ENCODE measurements at regions not wholly inside any gene's neighbourhood (a gene's known extent, or its start where the extent isn't known, plus 50 kb on each side); places are given as distances from the start of the nearest gene placed in this dataset.
"Not testable (repeated sequence)": the region's sequence is repeated elsewhere in the genome, so short reads cannot be mapped to it uniquely, and the experiment has no call there.

- no peak for DNase-seq
Observed at GRCh38 chr17:77037943-77038342, 102.8 kb upstream of the SEC14L1 start.

- DNase-seq, result no peak
Observed at GRCh38 chr17:77038884-77039555, 101.7 kb upstream of the SEC14L1 start.

GRCh38 chr17:77042476-77043231, 98.1 kb upstream of the SEC14L1 start:
- DNase-seq, result no peak

DNA sequence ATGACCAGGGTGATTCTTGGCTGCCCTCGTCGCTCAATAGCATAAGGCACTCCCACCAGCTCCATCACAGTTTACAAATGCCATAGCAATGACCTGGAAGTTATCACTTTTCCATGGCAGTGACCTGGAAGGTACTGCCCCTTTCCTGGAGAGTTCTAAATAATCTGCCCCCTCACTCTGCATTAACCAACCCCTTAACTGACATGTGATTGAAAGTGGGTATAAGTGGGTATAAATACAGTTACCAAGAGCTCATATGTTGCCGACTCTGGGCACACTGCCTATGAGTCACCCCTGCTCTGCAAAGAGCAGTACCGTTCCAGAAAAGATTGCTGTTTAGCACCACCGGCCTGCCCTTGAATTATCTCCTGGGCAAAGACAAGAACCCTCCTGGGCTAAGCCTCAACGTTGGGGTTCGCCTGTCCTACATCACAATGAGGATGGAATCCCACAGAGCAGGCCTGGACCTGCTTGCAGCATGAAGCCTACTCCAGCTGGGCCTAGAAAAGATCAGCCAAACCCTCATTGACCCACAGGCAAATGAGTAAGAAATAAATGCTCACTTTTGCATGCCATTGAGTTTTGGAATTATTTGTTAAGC, 95.2 kb upstream of the SEC14L1 start:
- no peak for DNase-seq

DNA sequence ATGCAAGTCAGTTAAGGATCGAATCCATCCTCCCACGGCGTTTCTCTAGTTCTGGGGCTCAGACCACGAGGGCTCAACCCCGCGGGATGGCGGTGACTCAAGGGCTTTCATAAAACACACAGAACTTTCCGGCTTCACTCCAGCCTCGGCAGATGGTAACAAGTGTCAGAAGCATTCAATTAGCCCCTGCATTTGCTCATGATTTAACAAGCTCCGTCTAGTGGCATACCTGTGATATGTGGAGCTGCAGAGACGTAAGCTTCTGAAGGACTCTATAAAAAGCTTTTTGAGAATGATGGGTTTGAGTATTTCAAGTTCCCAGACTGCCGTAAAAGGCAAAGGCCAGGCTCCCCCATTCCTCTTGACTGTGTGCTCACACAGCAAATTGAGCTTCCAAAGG, 91.3 kb upstream of the SEC14L1 start:
- DNase-seq, result no peak

DNA sequence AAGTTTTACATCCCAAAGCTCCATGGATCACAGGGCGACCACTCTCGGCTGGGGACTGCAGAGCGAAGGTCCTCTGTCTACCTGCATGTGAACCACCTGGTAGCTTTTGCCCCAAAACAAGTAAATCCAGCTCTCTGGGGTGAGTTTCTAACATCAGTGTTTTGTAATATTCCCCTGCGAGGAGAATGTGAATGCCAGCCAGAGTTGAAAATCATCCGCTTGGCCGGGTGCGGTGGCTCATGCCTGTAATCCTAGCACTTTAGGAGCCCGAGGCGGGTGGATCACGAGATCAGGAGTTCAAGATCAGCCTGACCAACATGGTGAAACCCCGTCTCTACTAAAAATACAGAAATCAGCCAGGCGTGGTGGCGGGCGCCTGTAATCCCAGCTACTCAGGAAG, 89.9 kb upstream of the SEC14L1 start:
- DNase-seq, result not testable (repeated sequence)

DNA sequence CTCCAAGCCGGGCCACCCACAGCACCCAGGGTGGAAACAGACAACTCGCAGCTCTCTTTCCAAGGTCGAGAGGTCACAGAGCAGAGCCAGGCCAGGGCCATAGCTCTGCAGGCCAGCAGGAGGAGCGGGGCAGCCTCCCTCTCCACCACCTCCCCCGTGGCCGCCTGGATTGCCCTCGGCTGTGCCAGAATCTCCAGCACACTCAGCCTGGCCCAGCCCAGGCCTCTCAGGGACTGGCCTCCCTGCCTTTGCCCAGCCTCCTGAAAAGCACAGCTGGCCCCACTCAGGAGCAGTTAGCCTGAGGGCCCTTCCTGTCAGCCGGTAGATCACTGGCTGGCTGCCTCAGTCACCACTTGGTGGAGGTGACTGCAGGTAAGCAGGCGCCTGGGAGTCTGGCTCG, 85.8 kb upstream of the SEC14L1 start:
- no peak for DNase-seq

DNA sequence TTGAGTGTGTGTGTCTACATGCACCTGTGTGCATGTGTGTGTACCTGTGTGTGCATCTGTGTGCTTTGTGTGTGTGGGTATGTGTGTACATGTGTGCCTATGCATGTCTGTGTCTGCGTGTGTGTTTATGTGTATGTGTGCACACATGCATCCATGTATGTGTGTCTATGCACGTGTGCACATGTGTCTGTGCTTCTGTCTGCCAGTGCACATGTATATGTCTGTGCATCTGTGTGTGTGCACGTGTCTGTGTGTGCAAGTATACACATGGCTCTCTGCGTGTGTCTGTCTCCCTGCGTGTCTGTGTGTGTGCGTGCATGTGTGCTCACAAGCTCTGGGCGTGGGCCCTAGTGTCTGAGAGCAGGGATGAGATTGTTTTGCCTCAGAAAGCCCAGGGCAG, 85.3 kb upstream of the SEC14L1 start:
- no peak for DNase-seq

- DNase-seq, result no peak
Observed at GRCh38 chr17:77058016-77058415, 82.8 kb upstream of the SEC14L1 start.

DNA sequence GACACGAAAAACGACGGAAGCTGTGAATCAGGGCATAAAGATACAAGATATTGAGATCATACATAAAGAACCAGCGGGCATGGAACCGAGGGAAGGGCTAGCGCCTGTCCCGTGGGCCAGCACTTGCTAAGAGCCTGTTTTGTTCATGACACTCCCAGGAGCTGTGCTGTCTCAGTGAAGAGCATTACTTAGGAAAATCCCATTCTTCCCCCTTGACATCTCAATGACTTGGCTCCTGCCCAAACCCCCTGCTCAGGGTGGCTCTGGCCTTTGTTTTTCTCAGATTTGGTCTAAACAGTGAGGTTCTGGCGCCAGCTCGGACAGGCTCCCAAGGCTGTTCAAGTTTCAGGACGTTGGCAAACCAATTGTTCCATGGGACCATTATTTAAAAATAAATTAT, 79.1 kb upstream of the SEC14L1 start:
- no peak for DNase-seq

DNA sequence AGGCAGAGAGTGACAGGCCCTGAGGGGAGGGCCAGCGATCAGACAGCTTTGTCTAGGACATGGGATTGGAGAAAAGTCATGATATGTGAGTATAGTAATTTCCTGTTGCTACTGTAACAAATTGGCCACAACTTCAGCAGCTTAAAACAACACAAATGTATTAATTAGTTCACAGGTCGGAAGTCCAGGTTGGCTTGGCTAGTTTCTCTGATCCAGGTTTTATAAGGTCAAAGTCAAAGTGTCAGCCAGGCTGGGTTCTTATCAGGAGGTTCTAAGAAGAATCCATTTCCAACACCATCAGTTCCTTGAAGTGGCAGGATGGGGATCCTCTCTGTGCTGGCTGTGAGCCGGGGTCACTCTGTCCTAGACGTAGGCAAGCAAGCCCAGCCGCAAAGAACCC, 76.2 kb upstream of the SEC14L1 start:
- no peak for DNase-seq

DNA sequence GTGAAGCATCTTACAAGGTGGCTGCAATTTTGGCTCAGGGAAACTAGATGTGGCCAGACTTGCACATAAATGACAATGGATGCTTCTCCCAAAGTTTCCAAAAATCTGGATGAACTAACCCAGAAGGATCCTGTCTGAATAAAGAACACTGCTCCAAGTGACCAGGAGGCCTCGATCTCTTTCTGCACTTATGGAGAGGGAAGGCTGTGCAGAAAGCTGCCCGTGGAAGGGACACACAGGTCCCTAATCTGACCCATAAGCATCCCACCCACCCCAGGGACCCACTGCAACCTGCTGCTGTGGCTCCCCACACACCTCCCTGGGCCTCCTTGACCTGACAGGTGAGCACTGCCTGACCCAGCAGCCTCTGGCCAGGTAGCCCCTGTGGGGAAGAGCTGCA, 74.6 kb upstream of the SEC14L1 start:
- no peak for DNase-seq

DNA sequence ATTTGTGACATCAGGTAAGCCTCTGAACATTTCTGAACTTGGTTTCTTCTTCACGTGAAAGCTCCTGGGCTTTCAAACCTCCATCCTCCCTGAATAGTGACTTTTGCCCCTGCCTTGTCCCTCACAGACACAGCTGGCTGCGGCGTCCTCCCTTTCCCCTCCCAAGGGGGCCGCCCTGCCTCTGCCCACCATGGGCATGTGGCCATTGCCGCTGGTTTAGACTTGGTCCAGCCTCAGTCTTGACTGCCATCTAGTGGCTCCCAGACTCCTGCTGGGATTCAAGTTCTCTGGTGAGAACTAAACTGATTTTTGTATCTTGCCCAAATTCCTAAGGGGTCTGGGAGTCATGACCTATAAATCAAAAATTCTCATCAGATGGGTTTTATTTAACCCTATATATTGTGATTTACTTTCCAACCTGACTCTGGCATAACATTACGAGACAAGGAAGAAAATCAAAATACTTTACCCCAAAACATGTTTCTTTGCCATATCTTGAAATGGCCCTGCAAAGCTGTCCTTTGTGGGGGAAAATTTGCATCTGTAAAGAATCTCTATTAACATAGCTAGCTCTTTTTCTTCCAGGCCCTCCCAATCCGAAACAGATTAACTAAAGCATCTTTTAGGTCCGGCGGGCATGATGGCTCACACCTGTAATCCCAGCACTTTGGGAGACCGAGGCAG, 73.9 kb upstream of the SEC14L1 start:
- not testable (repeated sequence) for DNase-seq

GRCh38 chr17:77068915-77069314, 71.9 kb upstream of the SEC14L1 start:
- DNase-seq, result no peak

- DNase-seq, result no peak
Observed at GRCh38 chr17:77070888-77071279, 69.9 kb upstream of the SEC14L1 start.

GRCh38 chr17:77071925-77072490, 68.8 kb upstream of the SEC14L1 start:
- DNase-seq, result no peak

- no peak for DNase-seq
Observed at GRCh38 chr17:77072670-77073069, 68.1 kb upstream of the SEC14L1 start.

DNA sequence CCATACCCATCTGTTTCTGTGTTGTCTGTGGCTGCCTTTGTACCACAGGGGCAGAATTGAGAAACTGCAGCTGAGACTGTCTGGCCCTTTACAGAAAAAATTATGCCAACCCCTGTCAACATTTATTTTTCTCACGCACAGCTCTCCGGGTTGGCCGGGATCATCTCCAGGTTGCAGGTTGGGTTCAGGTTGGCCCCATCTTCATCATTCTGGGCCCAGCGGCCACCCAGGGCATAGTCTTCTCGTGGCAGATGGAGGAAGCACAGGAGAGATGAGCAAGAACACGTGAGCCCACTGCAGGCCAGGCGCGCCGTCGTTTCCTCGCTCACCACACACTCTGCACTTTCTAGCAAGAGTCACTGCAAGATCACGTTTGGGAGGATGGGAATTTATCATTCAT, 66.1 kb upstream of the SEC14L1 start:
- DNase-seq, result no peak

- no peak for DNase-seq
Observed at GRCh38 chr17:77076124-77076830, 64.5 kb upstream of the SEC14L1 start.

GRCh38 chr17:77083531-77083930, 57.2 kb upstream of the SEC14L1 start:
- no peak for DNase-seq

DNA sequence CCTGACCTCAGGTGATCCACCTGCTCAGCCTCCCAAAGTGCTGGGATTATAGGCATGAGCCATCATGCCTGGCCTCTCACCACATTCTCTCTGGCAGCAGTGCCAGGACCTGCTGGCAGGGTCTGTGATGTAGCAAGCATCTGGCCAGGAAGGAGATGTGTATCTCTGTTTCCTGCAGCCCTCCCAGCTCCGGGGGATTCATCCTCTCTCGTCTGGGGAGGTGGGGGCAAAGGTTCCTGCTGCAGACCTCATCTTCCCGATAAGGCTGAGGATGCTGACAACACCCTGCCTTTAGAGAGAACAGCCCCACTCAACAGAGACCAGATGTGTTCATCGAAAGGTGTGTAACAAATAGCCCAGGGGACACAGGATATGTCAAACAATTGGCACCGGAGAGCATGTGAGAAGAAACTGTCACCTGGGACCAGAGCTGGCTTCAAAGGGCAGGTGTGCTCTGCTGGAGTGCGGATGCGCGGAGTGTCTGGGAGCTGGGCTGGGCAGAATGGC, 54.8 kb upstream of the SEC14L1 start:
- DNase-seq, result no peak
